ENCODE measurements at regions not wholly inside any gene's neighbourhood (a gene's known extent, or its start where the extent isn't known, plus 50 kb on each side); places are given as distances from the start of the nearest gene placed in this dataset.
"Not testable (repeated sequence)": the region's sequence is repeated elsewhere in the genome, so short reads cannot be mapped to it uniquely, and the experiment has no call there.

DNA sequence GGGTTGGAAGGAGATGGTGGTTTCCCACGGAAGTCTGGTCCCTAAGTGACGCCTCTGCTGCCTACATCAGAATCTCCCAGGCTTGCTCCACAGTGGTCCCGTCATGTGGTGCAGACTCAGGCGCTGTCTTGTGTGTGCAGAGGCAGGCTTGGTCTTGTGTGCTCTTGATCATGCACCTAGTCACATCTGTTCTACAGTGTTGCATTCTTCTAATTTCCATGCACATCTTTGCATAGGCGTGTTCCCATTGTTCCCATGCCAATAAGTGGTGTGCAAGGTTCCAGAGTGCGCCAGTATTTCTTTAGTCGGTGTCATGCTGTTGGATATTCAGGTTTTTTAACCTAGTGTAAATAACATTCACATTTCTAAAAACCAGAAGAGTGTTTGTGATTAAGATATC is 195.8 kb downstream of the LMLN start:
- TF ChIP-seq, protein P1, sequence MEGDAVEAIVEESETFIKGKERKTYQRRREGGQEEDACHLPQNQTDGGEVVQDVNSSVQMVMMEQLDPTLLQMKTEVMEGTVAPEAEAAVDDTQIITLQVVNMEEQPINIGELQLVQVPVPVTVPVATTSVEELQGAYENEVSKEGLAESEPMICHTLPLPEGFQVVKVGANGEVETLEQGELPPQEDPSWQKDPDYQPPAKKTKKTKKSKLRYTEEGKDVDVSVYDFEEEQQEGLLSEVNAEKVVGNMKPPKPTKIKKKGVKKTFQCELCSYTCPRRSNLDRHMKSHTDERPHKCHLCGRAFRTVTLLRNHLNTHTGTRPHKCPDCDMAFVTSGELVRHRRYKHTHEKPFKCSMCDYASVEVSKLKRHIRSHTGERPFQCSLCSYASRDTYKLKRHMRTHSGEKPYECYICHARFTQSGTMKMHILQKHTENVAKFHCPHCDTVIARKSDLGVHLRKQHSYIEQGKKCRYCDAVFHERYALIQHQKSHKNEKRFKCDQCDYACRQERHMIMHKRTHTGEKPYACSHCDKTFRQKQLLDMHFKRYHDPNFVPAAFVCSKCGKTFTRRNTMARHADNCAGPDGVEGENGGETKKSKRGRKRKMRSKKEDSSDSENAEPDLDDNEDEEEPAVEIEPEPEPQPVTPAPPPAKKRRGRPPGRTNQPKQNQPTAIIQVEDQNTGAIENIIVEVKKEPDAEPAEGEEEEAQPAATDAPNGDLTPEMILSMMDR (optimal IDR thresholded peaks at IDR 0.05 in 1 of 3, IDR thresholded peaks at IDR 0.05 in 1 of 3, conservative IDR thresholded peaks at IDR 0.05 in 1 of 3; ENCODE audit: extremely low read depth in 1 of 3, insufficient read depth in 2 of 3, low read length in 3 of 3), result not testable (repeated sequence)
- not testable (repeated sequence) for TF ChIP-seq EZH2 (IDR thresholded peaks at IDR 0.05; ENCODE audit: low read length)

Data from keratinocyte (primary cell).